H7 (cell line): ENCODE measurements at regions not wholly inside any gene's neighbourhood (a gene's known extent, or its start where the extent isn't known, plus 50 kb on each side); places are given as distances from the start of the nearest gene placed in this dataset.
A peak's percentile ranks its signal among the peaks of the same experiment; 100 is the strongest.

Experiments used
- DNase-seq: peaks from one replicate; pipeline ENCODE4 v3.0.0; 2012
- H3K27me3 ChIP-seq: 2 replicates; pipeline ENCODE4 v1.6.0; 2011; ENCODE audit warnings: mild to moderate bottlenecking, low read length; ENCODE audit not compliant: control insufficient read depth, insufficient read depth
- H3K36me3 ChIP-seq: replicated peaks from 2 replicates; pipeline ENCODE4 v1.5.1; 2011; ENCODE audit warnings: low read length; ENCODE audit not compliant: control insufficient read depth, insufficient read depth
- H3K4me3 ChIP-seq: 2 replicates; pipeline ENCODE4 v1.5.1; 2011; ENCODE audit warnings: low read depth, mild to moderate bottlenecking, control low read depth, low read length, moderate library complexity; ENCODE audit not compliant: insufficient read depth

DNA sequence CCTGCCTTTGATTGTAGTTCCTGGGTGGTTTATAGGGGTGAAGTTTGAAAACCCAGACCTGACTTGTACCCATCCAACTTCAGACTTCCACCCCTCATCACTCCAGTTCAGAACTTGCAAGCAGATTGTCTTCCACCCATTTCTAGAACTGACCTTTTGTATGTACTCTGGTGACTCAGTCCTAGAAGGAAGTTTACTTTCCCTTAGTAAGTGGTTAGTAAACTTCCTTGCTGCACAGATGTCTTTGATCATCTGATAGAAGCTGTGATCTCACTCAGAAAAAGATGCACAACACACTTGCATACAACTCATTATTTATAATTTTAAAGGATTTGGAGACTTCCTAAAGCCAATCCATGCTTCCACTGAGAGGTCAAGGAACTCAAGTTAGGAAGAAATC, 368.0 kb downstream of the MFSD1 start:
- Histone ChIP-seq H3K27me3 (no peaks in the 10 kb centered on the region), H3K4me3 (no peak overlapping the region), H3K36me3 (no peaks in the 10 kb centered on the region)
- DNase-seq = no peak

DNA sequence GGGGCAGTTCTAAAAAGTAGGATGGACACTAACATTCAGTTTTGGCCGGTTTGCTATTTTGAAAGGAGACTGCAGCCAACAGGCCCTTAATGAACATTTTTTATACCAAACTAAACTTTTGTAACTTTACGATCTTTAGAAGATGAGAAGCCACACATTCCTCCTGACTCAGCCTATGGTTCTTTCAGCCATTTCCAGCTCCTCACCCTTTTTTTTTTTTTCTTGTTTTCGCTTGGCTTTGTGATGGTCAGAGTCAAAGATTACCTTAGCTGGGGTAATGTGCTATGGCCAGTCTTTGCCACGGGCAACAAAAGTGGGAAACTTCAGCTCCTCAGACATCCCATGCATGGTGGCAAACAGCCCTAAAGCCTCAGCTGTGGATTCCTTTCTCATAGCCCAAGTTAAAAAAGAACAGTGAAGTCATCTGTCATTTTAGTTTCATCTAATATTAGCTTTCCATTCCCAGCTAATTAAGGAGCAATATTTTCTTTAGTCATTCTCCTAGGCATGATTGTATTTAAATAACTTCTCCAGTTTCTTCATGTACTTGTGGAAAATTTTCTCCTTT, 368.7 kb downstream of the MFSD1 start:
- no peaks in the 10 kb centered on the region for H3K27me3 ChIP-seq
- no peak for DNase-seq
- no peaks in the 10 kb centered on the region for H3K36me3 ChIP-seq
- no peak overlapping the region for H3K4me3 ChIP-seq

DNA sequence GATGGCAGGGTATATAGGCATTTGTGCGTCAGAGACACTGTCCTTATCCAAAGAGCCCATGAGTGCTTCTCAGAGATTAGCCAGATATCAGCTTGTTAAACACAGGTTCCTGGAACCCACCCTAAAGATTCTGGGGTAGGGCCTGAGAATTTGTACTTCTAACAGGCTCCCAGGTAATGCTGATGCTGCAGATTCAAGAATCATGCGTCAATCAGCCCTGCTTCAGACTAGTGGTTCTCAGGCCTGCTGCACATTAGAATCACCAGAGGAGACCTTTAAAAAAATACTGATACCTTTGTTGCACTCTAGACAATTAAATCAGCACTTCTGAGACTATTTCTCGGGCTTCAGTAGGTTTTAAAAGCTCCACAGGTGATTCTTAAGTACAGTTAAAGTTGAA, 369.5 kb downstream of the MFSD1 start:
- no peaks in the 10 kb centered on the region for H3K36me3 ChIP-seq
- no peak overlapping the region for H3K4me3 ChIP-seq
- H3K27me3 ChIP-seq = no peaks in the 10 kb centered on the region
- DNase-seq = no peak

DNA sequence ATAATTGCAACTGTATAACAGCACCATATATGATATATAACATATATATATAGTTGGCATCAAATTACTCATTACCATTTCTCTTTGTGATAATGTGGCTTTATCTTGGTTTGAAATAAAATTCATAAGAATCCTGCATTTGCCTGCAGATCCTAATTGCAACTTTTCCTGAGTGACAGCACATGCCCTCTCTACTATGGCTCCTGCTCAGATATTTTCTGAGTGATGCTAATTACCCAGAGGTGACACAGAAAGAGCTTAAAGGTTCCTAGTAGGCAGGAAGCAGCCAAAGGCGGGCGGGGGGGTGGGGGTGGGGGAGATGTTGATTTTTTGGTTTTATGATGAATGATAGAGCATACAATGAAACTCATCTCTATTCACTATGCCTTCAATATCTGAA, 370.6 kb downstream of the MFSD1 start:
- Histone ChIP-seq H3K36me3 (no peaks in the 10 kb centered on the region), H3K27me3 (no peaks in the 10 kb centered on the region)
- DNase-seq = no peak

DNA sequence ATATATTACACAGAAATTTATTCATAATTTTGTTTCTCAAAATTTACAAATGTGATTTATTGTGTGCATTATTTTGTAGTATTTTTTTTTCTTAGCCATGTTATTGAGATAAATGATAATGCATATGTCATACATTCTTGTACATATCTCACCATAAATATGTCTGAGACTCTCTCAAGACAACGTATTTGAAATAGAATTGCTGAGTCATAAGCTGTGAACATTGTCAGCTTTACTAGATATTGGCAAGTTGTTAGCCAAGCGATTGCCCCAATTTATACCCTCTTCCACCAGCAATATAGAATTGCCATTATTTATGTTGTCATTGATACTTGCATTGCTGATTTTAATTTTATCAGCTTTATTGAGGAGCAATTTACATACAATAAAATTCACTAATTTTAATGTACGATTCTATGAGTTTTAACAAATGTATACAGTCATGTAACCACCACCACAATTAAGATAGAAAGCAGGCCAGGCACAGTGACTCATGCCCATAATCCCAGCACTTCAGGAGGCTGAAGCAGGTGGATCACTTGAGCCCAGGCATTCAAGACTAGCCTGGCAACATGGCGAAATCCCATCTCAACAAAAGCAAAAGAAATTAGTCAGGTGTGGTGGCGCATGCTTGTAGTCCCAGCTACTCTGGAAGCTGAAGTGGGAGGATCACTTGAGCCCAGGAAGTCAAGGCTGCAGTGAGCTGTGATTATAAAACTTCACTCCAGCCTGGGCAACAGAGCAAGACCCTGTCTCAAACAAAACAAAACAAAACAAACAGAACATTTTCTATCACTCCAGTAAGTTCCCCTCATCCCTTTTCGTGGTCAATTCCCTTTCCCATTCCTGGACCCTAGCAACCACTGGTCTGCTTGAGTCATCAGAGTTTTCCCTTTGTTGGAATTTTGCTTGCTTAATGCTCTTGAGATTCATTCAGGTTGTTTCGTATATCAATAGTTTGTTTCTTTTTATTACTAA, 373.1 kb downstream of the MFSD1 start:
- no peak for DNase-seq

More for the DNA sequence above, 370.6 kb downstream of the MFSD1 start:
- no peak overlapping the region for H3K4me3 ChIP-seq

DNA sequence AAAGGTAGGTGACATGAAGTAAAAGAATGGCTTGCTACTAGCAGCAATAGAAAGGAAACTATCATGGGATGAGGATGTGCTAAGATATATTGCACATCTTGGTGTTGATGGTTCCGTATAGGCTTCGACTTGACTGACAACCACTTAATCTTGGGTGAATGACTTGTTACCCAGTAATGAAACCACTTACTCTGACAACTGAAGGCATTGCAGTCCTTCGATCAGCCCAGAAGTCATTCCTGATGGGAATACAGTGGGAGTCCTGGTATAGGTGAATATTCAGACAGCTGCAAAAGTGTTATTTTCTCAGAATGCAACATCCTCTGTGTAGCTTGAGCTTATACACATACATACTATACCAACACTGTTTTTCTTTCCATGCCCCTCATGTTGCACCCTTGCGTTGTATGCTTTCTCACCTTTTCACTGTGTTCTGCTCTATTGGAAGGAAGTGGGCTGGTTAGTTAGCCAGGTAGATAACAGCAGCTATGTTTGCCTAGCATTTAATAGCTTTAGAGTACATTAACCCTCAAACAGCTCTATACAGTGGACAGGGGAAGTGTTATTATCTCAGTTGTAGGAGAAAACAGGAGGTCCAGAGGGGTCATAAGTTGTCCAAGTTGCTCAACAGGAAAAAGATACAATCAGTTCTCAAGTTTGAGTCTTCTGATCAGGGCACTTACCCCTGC, 376.5 kb downstream of the MFSD1 start:
- no peak overlapping the region for H3K4me3 ChIP-seq
- H3K27me3 ChIP-seq = no peaks in the 10 kb centered on the region
- H3K36me3 ChIP-seq = no peaks in the 10 kb centered on the region
- DNase-seq = no peak

More for the DNA sequence above, 373.1 kb downstream of the MFSD1 start:
- Histone ChIP-seq H3K27me3 (no peaks in the 10 kb centered on the region), H3K4me3 (no peak overlapping the region), H3K36me3 (no peaks in the 10 kb centered on the region)

DNA sequence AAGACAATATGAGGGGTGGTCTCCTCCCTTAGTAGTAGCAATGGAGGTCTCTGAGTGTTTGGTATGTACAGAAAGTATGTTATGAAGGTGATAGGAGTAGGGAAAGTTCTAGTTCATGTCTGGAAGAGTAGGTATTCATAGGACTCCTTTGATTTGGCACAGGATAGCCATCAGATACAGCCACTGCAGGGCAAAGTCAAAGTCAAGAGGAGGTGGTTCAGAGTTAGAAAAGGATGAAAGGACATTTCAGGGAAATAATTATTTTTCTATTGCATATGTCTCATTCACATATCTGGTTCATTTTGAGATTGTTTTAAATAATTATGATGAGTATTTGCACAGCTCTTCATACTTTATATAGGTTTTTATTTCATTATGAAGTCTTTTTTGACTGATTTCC, 381.1 kb downstream of the MFSD1 start:
- Histone ChIP-seq H3K27me3 (no peaks in the 10 kb centered on the region), H3K4me3 (no peak overlapping the region), H3K36me3 (no peaks in the 10 kb centered on the region)
- no peak for DNase-seq

DNA sequence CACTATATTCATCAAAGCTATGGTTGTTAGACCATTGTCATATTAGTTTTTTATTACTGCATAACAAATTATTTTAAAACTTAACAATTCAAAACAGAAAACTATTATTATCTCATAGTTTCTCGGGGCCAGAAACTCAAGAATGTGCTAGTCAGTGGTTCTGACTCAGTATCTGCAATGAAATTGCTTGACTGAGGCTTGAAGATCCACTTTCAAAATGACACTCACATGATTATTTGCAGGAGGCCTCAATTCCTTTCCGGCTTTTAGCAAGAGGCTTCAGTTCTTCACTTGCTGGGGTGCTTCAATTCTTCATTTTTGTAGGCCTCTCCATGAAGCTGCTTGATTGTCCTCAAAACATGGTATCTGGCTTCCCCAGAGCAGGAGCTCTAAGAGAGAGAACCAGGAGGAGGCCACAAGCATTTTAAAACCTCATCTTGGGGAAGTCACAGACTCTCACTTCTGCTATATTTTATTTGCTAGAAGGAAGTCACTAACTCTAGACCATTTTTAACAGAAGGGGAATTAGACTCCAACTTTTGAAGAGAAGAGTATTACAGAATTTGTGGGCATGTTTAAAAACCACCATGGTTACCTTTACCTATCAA, 383.7 kb downstream of the MFSD1 start:
- Histone ChIP-seq H3K27me3 (no peaks in the 10 kb centered on the region), H3K4me3 (no peak overlapping the region), H3K36me3 (no peaks in the 10 kb centered on the region)
- DNase-seq = no peak

DNA sequence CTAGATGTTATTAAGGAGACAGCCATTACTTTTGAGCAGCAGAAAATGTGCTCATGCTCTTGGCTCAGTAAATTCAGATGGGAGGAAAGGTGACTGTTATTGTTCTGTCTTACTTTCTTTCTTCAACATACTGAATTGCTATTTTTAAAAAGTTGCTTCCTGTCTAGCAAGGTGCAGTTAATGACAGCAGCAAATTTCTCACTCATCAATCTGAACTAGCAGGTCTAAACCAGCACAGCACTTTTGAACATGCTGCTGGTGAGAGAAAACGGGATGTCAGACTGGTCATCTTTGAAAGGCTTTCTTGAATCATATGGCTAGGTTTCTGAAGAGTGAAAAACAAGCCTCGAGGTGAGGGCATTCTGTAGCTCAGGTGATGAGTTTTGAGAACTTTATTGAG, 384.7 kb downstream of the MFSD1 start:
- no peaks in the 10 kb centered on the region for H3K36me3 ChIP-seq
- no peaks in the 10 kb centered on the region for H3K27me3 ChIP-seq
- no peak overlapping the region for H3K4me3 ChIP-seq
- no peak for DNase-seq

DNA sequence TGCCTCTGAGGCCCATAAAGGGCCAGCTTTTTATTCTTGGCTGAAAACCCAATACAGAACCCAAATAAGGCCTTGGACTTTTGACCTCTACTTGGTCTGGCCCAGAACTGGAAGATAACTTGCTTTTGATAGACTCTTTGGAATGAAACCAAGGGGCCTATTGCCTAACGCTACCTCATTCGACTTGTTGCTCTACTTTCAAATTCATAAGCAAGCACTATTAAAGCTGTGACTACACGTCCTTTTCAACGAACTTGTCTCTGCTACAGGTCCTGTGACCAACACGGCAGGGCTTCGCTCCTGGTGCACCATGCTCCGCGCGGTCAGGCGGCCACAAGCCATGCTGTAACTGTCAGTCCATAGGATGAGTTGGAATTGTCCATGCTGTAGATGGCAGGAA, 385.4 kb downstream of the MFSD1 start:
- H3K4me3 ChIP-seq = no peak overlapping the region
- no peak for DNase-seq

DNA sequence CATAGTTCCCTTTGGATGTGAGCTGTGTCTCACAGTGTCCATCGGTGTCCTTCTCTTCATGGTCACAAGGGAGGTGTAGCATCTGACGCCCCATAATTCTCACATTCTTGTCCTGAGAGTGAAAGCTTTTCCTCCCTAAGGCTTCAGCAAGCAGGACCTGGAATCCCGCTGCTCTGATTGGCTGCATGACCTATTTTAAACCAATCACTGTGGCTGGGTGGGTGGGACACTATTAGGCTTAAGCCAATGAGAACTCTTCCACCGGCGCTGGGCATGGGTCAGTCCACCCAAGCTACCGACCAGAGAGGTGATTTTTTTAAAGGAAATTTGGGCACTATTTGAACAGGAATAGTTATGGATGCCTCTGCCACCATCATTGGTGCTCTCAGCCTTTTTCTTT, 385.9 kb downstream of the MFSD1 start:
- Histone ChIP-seq H3K36me3 (no peaks in the 10 kb centered on the region), H3K4me3 (no peak overlapping the region), H3K27me3 (no peaks in the 10 kb centered on the region)
- no peak for DNase-seq

More for the DNA sequence above, 385.4 kb downstream of the MFSD1 start:
- Histone ChIP-seq H3K27me3 (no peaks in the 10 kb centered on the region), H3K36me3 (no peaks in the 10 kb centered on the region)

DNA sequence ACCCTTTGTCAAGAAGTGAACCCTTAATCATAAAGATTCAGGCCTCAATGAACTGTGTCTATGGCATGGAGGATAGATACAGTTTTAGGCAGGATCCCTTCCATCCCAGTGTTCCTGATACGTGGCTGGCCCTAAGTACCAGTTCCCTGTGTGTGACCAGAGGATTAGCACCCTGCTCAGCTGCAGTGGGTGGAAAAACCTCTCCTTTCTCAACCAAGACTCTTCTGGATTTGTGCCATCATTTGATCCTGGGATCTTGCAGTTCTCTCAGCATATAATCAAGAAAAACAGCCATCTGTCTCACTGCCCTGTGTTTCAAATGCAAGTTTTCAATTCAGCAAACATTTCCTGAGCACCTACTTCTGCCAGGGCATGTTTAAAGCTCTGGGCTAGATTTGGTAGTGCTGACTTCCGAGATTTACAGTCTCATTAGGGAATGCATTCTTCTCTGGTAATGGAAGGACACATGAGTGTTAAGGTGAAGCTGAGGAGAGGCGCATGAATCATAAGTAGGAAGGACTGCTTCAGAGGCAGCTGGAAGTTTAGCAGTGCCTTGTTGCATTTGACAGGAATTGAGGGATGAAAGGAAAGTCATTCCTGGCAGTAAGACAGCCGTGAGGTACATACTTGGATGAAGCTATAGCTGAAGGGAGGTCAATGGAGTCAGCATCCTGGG, 388.3 kb downstream of the MFSD1 start:
- Histone ChIP-seq H3K36me3 (no peaks in the 10 kb centered on the region), H3K4me3 (no peak overlapping the region), H3K27me3 (no peaks in the 10 kb centered on the region)
- DNase-seq = no peak

DNA sequence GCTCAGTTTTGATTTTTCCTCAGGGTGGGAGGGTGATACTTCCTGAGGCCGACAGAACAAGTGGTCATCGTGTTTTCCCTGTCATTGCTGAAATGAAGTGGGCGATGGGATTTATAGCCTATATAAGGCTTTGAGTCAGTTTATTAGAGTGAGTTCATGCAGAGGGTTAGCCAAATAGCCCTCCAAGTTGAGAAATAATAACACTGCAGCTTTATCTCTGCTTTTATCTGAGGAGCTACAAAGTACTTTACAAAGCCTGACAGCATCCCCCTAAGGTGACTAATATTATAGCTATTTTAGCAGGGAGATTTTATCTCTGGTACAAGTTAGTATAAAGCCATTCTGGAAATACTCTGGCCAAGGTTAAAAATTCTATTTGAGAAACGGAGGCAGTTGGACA, 389.6 kb downstream of the MFSD1 start:
- no peaks in the 10 kb centered on the region for H3K27me3 ChIP-seq
- no peak for DNase-seq
- no peak overlapping the region for H3K4me3 ChIP-seq
- H3K36me3 ChIP-seq = no peaks in the 10 kb centered on the region

DNA sequence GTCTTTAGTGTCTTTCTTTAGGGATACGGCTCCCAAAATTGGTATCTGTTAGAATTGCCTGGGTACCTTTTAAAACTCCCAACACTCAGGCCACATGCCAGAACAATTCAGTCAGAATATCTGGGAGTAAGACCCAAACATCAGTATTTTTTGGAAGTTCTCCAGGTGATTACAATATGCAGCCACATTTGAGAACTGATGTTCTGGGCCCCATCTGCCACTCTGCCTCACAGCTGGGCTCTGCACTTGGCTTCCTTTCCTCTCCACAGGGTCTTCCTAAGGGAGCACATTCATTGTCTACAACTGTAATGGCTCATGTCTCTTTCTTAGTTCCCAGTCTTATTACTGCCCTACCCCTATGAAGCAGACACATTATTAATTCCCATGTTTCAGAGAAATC, 394.5 kb downstream of the MFSD1 start:
- Histone ChIP-seq H3K4me3 (no peak overlapping the region), H3K27me3 (no peaks in the 10 kb centered on the region), H3K36me3 (no peaks in the 10 kb centered on the region)
- DNase-seq = peak; percentile 14
